DND-41 (cell line): ENCODE measurements at regions not wholly inside any gene's neighbourhood (a gene's known extent, or its start where the extent isn't known, plus 50 kb on each side); places are given as distances from the start of the nearest gene placed in this dataset.

Source experiments
- ATAC-seq: fragments of 200-7000 bp; cut with Tn5 transposase; 3 replicates; pipeline ENCODE4 v1.9.1; 2021; ENCODE audit warnings: low read depth; ENCODE audit not compliant: insufficient read depth
- DNase-seq: peaks from one replicate; pipeline ENCODE4 v3.0.0-alpha.2; 2020
- H2AFZ ChIP-seq: 2 replicates; pipeline ENCODE4 v1.6.0; 2012; ENCODE audit warnings: low read depth, low read length
- H3K27ac ChIP-seq: 2 replicates; pipeline ENCODE4 v1.5.1; 2012; ENCODE audit warnings: low read length, inconsistent platforms
- H3K27me3 ChIP-seq: fragments of 200-600 bp; sonication (generic); 2 replicates; pipeline ENCODE4 v1.6.0; 2012; ENCODE audit warnings: low read length, mild to moderate bottlenecking, inconsistent platforms; ENCODE audit not compliant: insufficient read depth, poor library complexity
- H3K36me3 ChIP-seq: 2 replicates; pipeline ENCODE4 v1.5.1; 2012; ENCODE audit warnings: low read length, inconsistent platforms; ENCODE audit not compliant: insufficient read depth
- H3K4me1 ChIP-seq: 2 replicates; pipeline ENCODE4 v1.5.1; 2012; ENCODE audit warnings: mild to moderate bottlenecking, low read length; ENCODE audit not compliant: insufficient read depth
- H3K4me2 ChIP-seq: 2 replicates; pipeline ENCODE4 v1.6.0; 2012; ENCODE audit warnings: mild to moderate bottlenecking, moderate library complexity, low read length, inconsistent platforms; ENCODE audit not compliant: insufficient read depth
- H3K4me3 ChIP-seq, 2 experiments: fragments of 200-600 bp in 1 of 2; shearing (Covaris generic) in 1 of 2; 2 replicates each; pipeline ENCODE4 v1.5.1; 2012 to 2016; ENCODE audit warnings: inconsistent platforms in 2 of 2, low read length in 2 of 2, mild to moderate bottlenecking in 2 of 2, low read depth in 1 of 2, moderate library complexity in 1 of 2
- H3K79me2 ChIP-seq: 2 replicates; pipeline ENCODE4 v1.6.0; 2012; ENCODE audit warnings: low read length, inconsistent platforms; ENCODE audit not compliant: insufficient read depth
- H3K9ac ChIP-seq: 2 replicates; pipeline ENCODE4 v1.6.0; 2012; ENCODE audit warnings: low read depth, mild to moderate bottlenecking, inconsistent platforms, low read length, moderate library complexity
- H3K9me3 ChIP-seq: 2 replicates; pipeline ENCODE4 v1.5.1; 2012; ENCODE audit warnings: low read length, moderate library complexity, mild to moderate bottlenecking, inconsistent platforms; ENCODE audit not compliant: insufficient read depth, severe bottlenecking
- H4K20me1 ChIP-seq: 2 replicates; pipeline ENCODE4 v1.6.0; 2012; ENCODE audit warnings: low read length; ENCODE audit not compliant: insufficient read depth
- CTCF ChIP-seq: IDR thresholded peaks from 2 replicates; pipeline ENCODE4 v1.5.1; 2012; ENCODE audit warnings: borderline replicate concordance, low read length, moderate library complexity, mild to moderate bottlenecking; ENCODE audit not compliant: poor library complexity, severe bottlenecking; ENCODE audit errors: extremely low read depth
- EZH2 ChIP-seq: IDR thresholded peaks from 3 replicates; pipeline ENCODE4 v1.6.1; 2012; ENCODE audit warnings: borderline replicate concordance, low read depth, mild to moderate bottlenecking, moderate library complexity, low read length, inconsistent platforms; ENCODE audit not compliant: severe bottlenecking

- Histone ChIP-seq H3K27ac (no peak overlapping the region), H4K20me1 (no peaks in the 10 kb centered on the region)
Measured at GRCh38 chr16:54429029-54429428, 142.4 kb upstream of the IRX3 start.

DNA sequence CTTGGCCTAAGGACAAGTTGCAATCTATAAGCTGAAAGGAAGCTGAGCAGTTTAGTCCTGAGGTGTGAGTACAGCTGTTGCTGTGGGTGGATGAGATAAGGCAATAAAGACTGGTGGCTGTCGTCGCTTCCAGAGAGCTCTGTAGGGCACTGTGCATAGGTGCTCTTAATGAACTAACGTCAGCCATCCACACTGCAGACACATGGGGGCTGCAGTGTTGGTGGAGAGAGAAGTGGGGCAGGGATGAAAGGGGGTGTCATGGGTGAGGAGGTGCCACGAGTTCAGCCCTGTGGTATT lies 139.9 kb upstream of the IRX3 start:
- H3K27me3 ChIP-seq = no peaks in the 10 kb centered on the region
- H3K4me2 ChIP-seq = no peak overlapping the region
- H3K9ac ChIP-seq = no peak overlapping the region

More at GRCh38 chr16:54429029-54429428, 142.4 kb upstream of the IRX3 start:
- Histone ChIP-seq H3K4me3 (no peak overlapping the region), H3K79me2 (no peaks in the 10 kb centered on the region), H3K27me3 (no peaks in the 10 kb centered on the region), H3K36me3 (no peaks in the 10 kb centered on the region), H3K9ac (no peak overlapping the region), H3K4me1 (peaks cover 22% of the 10 kb centered on the region), H3K4me2 (no peak overlapping the region), H3K9me3 (peaks cover 5% of the 10 kb centered on the region), H2AFZ (no peak overlapping the region)
- no peak for TF ChIP-seq EZH2
- TF ChIP-seq CTCF = no peak
- ATAC-seq = no peak
- DNase-seq = no peak

GRCh38 chr16:54425681-54426552 lies 139.3 kb upstream of the IRX3 start:
- DNase-seq = no peak
- no peak for ATAC-seq
- no peak overlapping the region for H3K4me3 ChIP-seq
- H4K20me1 ChIP-seq = no peaks in the 10 kb centered on the region
- no peak for TF ChIP-seq CTCF
- no peak for TF ChIP-seq EZH2
- H3K9ac ChIP-seq = no peak overlapping the region
- no peak overlapping the region for H3K27ac ChIP-seq
- no peak overlapping the region for H2AFZ ChIP-seq
- H3K36me3 ChIP-seq = no peaks in the 10 kb centered on the region
- no peaks in the 10 kb centered on the region for H3K79me2 ChIP-seq
- no peak overlapping the region for H3K4me2 ChIP-seq
- peaks cover 5% of the 10 kb centered on the region for H3K9me3 ChIP-seq
- no peaks in the 10 kb centered on the region for H3K27me3 ChIP-seq
- peaks cover 4% of the 10 kb centered on the region for H3K4me1 ChIP-seq

More for the DNA sequence above, 139.9 kb upstream of the IRX3 start:
- DNase-seq = no peak
- Histone ChIP-seq H3K36me3 (no peaks in the 10 kb centered on the region), H3K79me2 (no peaks in the 10 kb centered on the region), H3K4me3 (no peak overlapping the region), H3K9me3 (peaks cover 5% of the 10 kb centered on the region), H3K27ac (no peak overlapping the region), H2AFZ (no peak overlapping the region), H3K4me1 (peaks cover 10% of the 10 kb centered on the region), H4K20me1 (no peaks in the 10 kb centered on the region)
- TF ChIP-seq EZH2 = no peak
- no peak for TF ChIP-seq CTCF
- ATAC-seq = no peak
